GM20000 (cell line): ENCODE measurements at regions not wholly inside any gene's neighbourhood (a gene's known extent, or its start where the extent isn't known, plus 50 kb on each side); places are given as distances from the start of the nearest gene placed in this dataset.
A peak's percentile ranks its signal among the peaks of the same experiment; 100 is the strongest.

Experiments
- DNase-seq: peaks from one replicate; pipeline ENCODE4 v3.0.0; 2012; ENCODE audit warnings: low spot score
- CTCF ChIP-seq: IDR thresholded peaks from 2 replicates; pipeline ENCODE4 v1.5.1; 2012; ENCODE audit warnings: mild to moderate bottlenecking, control low read depth; ENCODE audit errors: extremely low read depth, missing control alignments

- DNase-seq: no peak
- no peak for TF ChIP-seq CTCF
These were observed 69.7 kb upstream of the EGR2 start for GRCh38 chr10:62885684-62886461.

- no peak for DNase-seq
- TF ChIP-seq CTCF: no peak
These were observed 64.0 kb upstream of the EGR2 start for GRCh38 chr10:62880162-62880561.

- TF ChIP-seq CTCF: no peak
- DNase-seq: no peak
These were observed 57.7 kb upstream of the EGR2 start for GRCh38 chr10:62873866-62874265.

DNA sequence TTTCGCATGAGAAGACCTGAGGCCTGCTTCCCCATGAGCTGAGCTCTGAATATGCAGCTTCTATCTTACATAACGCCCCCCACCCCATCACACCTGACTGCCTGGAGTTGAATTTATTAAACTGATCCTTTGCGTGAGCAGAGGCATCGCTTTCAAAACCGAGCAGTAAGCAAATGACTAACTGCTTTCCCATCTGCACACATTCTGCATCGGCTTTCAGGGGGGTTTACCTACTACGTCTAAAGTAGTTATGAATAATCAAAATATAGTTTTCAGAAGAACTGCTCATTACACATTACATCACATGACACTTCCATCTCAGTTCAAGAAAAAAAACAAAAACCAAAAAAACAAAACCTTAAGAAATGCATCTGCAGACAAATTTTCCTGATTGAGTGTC lies 54.7 kb upstream of the EGR2 start:
- DNase-seq: peak; percentile 65
- TF ChIP-seq CTCF: no peak

- no peak for TF ChIP-seq CTCF
- no peak for DNase-seq
These were observed 53.8 kb upstream of the EGR2 start for GRCh38 chr10:62869958-62870357.

DNA sequence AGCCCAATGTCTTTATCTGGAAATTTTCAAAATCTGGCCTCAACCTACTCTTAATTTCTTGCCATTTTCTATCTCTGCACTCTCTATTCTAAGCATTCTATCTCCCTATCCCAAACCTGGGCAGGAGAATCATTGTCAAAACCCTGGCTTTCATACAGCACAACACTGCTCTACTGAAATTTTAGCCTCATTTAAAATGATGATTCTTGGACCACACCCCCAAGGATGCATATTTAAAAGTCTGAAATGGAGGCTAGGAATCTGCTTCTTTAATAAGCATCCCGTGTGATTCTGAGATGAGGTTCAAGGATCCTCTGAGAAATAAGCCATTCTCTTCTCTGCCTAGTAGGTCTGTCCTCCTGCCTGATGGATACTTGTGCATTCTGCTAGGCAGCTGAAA lies 50.8 kb upstream of the EGR2 start:
- no peak for DNase-seq
- TF ChIP-seq CTCF: no peak

DNA sequence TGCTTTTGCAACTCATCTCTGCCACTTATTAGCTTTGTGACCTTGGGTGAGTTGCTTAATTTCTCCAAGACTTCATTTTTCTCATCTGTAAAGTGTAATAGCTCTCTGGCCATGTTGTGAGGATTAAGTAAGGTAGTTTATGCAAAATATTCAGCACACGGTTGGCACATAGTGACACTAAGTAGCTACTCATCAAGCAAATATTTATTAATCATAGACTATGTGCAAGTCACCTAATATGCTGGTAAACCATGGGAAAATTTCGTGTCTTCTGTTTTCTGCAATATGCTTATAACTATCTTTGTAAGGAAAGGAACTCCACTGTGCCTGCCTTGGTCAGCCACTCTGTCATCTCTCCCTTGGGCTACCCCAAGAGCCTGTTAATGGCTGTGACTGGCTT lies 50.3 kb upstream of the EGR2 start:
- TF ChIP-seq CTCF: no peak
- DNase-seq: no peak
